Activated CD4-positive, alpha-beta T cell treated with anti-CD3 and anti-CD28 coated beads, Interleukin-2, amount 50 U/mL, for 24 hours (primary cell): ENCODE measurements at regions not wholly inside any gene's neighbourhood (a gene's known extent, or its start where the extent isn't known, plus 50 kb on each side); places are given as distances from the start of the nearest gene placed in this dataset.

Source experiments
- DNase-seq, 2 donors: peaks; one replicate each; pipeline ENCODE4 v3.0.0-alpha.2; 2020; ENCODE audit warnings: low read depth in 1 of 2, low spot score in 1 of 2

DNA sequence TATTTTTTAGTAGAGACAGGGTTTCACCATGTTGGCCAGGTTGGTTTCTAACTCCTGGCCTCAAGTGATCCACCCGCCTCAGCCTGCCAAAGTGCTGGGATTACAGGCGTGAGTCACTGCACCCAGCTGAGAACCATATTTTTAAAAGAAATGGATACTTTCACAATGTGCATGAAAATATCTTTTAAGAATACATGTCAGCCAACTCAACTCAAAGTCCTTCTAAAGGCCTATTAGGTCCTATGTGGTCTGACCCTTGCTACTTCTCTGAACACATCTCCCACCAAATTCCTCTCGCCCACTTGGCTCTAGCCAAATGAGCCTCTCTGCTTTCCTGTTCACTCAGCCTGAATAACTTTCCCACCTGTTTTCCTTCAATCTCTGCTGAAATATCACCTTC, 119.6 kb downstream of the MTX2 start:
- no peak for DNase-seq

DNA sequence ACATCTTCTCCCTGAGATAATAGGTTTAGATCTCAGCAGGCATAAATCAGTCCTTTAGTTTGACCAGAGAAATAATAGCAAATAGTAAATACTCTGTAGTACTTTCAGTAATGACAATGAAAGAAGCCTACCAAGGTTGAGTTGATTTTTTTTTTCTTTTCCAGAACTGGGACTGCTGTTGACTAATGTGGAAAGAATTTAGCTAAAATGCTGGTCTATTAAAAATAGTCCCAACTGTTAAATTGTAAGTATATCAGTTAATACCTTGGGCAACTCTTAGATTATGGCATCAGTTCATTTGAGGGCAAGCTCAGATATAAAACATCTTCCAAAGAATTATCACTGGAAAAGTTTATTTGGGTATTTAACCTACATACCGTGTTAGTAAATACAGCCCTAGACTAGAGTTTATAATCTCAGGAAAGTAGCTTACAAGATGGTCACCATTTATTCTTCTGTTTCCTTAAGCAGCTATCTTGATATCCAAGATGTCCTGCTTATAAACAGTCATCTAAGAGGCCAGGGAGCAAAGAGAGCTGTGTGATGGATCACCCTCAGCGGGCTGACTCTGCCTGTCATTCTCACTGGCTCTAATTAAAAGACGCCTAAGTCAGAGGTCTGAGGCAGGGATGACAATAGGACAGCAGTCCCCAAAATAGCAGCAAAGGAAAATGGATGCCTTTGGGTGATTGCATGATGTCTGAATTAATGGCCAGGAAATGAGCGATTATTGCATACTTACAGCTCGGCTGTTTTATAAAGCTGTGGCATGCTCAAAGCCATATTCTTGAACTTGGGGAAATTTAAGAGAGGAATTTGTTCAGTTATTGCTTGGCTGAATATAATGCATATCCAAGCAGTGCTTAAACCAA, 121.3 kb downstream of the MTX2 start:
- DNase-seq: no peak

DNA sequence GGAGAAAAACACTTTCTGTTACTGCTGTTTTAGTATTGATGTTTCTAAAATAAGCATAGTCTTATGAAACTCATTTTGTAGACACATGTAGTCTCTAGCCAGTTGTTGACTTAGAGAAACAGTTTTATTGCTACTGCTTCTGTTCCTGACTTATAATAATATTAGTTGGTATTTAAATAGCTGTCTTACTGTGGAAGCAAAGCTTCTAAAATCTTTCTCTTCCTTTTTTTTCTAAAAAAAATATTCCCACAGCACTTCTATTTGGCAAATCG, 121.8 kb downstream of the MTX2 start:
- no peak for DNase-seq

DNA sequence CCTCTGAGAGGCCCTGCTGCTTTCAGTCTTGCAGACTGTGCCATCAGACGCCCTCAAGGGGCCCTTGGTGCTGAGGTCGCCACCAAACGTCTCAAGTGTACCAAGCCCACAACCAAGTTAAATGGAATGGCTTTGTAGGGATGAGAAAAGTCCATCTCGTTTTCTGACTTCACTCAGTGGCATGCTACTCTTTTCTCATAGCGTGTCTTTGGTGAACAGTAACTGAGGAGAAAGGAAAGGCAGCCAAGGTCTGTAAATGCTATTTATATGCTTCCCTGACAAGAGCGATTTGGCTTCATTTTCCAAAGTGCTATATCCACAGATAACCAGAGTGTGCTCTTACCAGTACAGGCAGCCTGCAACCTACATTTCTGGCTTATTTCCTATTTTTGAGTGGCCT, 123.0 kb downstream of the MTX2 start:
- no peak for DNase-seq

DNA sequence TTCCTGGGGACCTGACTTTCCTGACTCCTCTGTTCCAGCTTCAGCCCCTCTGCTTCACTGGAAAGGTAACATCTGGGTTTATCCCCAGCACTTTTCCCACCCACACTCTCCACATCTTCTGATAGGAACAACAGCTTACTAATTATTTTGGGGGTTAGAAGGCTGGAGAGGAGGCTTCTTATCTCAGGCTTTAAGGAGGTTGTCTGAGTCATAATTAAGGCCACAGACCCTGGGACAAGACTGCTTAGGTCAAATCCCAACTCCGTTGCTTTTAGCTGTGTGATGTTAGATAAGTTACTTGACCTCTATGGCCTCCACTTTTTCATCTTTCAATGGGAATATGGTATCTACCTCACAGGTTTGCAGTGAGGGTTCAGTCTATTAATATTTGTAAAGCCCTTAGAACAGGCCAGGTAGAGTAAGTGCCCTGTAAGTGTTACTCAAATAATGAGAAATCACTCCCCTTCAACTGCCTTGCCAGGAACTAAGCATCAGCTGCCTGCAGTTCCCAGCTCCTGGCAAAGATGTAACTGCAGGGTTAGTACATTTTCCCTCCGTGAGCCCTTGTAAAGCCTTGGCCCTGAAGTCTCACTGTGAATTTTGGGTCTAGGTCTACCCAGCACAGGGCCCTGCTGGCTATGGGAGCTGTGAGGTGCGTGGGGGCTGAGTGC, 123.6 kb downstream of the MTX2 start:
- DNase-seq: no peak

DNA sequence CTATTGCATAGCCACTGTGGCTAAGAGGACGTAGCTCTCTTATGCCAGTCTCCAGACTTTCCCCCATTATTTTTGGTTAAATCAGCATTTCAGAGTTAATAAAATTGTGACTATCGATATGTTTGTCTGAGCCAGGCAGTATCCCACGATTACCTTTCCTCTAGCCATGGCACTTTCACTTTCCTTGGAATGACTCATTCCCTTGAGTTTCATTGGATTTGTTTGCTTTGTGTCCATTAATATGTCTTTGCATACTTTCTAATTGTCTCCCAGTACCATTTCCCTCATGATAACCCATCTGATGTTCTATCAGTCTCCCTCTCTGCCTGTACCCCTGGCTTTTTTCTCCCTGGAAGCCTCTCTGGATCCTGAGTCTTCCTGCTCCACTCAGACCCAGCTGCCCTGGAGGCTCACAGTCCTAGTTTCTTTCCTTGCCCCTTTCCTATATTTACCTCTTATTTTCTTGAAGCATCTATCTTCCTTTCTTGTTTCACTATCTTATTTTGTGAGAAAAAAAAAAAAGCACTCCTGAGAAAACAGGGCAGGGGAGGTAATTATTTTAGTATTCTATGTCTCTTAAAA, 126.1 kb downstream of the MTX2 start:
- DNase-seq: no peak

DNA sequence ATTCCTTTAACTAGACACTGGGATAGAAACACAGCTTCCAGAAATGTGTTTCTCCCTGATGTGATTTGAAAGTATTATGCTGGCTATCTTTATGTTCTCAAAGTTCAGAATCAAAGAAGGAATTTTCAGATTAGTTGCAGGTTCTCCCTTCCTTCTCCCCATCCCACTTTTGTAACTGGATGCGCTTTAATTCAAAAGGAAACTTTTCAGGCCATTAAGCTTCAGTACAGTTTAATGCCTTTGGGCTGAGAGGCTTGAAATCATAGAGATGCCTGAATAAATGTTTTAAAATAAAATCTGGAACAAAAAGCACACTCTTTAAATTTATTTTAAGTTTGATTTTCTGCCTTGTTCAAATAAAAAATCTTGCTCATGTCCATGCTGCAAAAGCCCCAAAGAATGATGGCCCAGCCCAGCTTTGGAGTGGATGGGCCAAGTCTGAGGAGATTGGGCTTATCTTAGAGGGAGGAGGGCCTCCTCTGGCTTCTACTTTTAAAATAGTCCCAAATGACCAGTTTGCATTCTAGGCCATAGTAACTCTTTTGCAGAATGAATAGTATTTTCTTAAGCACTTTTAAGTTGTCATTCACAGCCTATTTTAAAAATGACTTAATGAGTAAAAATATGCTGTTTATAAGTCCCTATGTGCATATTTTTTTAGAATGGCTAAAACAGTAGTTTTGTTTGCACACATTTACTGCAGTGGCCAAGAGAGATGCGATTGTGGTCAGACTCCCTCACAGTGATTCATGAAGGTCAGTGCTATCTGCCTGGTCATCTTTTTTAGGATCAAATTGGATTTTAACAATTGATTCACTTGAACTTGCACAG, 129.2 kb downstream of the MTX2 start:
- DNase-seq: no peak

DNA sequence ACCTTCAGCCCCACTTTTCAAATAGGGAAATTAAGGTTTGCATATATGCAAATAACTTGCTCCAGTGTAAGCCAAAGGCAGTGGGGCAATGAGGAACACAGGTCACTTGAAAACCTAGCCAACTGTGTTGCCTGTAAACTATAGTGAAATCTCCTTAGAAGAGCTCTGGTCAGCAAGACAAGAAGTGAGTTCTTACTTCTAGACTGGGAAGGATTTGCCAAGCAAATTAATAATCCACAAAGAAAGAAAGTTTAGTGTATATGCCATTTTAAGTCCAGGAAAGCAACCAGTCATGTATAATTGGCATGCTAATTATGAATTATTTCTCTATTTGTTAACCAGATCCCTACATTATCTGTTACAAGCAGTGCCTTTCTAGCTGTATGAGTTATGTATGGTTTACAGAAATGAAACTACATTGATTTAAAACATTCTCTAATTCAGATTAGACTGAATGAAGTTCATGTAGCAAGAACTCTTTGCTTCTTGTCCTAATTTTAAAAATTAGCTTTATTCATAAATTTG, 129.9 kb downstream of the MTX2 start:
- DNase-seq: no peak

DNA sequence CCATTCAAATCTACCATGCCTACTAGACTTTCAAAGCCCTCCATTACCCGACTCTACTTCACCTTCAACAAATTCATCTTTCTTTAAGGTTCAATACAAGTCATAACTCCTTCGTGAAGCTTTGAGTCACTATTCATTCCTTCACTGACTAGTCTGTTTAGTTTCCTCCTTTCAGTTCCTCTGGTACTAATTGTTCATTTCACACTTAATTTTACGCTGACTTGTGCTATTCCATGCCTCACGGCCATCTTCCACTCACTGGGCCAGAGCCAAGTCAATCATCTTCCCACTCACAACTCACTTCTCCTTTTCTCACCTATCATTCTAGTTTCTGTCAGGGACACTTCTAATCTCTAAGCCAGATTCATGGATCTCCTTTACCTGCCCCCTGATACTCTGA, 136.2 kb downstream of the MTX2 start:
- DNase-seq: no peak

DNA sequence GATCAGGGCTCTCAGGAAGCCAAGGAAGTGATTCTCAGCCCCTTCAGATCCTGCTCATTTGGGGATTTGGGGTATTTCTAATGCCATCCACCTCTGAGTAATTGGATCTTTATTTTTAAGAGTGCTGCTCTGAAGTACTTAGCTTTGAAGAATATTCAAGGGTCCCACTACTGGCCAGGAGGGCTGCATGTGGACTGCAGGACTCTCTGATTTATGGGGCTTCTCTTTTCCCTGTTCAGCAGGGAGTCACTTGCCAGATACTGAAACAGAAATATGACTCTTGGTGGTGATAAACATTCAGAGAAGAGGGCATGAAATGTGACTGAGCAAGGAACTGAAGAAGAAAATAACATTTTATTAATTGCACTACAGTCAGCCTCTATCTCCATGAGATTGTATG, 138.5 kb downstream of the MTX2 start:
- no peak for DNase-seq

DNA sequence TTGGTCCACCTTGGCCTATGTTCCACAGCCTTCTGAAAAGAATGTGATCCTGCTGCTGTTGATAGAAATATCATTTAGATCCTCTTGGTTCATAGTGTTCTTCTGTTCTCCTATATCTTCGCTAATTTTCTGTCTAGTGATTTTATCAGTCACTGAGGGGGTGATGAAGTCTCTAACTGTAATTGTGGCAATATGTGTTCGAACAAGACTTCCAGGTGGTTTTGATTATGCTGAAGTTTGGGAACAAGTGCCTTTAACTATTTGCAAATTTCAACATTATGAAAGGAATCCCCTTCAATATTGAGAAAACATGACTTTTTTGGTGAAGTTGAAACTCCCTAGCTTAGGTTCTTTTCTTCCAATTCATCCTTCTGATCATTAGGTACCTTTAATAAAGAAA, 140.4 kb downstream of the MTX2 start:
- DNase-seq: no peak

DNA sequence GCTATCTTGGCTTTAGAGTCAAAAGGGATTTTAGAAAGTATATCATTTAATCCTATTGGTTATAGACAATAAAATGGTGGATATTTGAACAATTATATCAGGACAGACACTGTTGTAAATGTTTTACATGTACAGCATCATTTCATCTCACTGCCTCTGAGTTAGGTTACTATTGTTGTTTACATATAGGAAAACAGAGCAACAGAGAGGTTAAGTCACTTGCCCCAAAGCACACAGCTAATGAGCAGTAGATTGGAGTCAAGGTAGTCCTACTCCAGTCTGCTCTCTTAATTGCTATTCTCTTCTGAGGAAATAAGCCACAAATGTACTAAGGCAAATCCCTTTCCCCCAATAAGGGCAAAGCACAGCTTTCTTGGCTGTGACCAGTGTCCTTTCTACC, 142.9 kb downstream of the MTX2 start:
- DNase-seq: no peak

DNA sequence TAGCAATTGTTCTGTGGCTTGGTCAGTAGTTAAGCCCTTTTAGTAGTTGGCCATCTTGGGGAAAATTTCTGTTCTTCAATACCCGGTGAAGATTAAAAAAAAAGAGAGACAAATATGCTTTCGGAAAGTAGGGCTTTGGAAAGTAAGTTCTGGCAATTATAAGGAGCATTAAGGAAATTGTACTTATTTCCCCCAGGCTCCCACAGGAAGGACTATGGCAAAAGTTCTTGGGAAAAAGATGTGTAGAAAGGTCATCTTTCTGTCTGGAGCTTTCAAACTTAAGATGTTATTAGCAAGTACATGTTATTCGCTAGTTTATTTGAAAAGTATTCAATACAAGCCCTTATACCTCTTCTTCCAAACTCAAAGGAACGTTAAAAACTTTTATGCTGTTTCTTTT, 144.5 kb downstream of the MTX2 start:
- DNase-seq: no peak

DNA sequence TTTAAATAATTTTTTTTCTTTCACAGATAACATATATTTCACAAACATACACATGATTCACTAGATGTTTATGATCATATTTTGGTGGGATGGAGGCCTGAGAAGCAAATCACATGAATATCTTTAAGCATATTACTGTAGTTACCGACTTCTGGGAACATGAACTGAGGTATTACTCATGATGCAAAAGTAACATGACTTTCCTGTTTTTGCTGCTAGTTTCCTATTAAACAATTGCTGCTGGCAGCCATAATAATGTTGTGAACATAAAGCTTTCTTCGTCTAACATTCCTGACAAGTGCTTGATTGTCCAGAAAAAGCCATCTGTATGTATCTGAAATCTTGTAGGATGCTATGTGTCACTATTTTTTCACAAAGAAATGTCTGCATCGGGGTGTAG, 145.4 kb downstream of the MTX2 start:
- DNase-seq: no peak

DNA sequence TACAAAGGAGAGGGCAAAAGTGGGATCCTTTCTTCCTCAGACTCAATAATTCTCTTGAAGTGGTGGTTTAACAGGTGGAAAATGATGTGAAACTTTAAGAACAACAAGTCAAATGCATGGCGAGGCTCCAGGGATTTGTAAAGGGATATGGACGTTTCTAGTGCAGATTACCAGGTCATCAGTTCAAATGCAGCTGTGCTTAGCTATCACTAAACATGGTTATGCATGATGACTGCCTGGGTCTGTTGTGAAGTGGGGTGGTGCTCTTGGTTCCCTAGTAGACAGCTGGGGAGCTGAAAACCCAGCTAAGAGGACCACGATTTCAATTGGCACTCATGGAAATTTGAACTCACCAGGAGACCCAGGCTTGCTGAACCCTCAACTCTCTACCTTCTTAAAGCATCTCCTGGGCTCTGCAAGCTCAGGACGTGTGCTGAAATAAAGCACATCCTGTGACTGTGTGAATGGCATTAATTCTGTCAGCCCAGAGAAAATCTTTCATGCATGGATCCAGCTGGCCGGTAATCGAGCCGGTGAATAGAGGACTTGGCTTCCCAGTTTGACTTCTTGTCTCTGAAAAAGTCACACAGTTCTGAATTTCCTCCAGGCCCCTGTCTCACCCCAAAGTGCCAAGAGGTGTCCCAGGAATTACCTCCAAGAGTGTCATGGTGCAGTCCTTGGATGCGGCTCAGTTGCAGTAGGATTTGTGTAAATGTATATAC, 146.1 kb downstream of the MTX2 start:
- DNase-seq: no peak

DNA sequence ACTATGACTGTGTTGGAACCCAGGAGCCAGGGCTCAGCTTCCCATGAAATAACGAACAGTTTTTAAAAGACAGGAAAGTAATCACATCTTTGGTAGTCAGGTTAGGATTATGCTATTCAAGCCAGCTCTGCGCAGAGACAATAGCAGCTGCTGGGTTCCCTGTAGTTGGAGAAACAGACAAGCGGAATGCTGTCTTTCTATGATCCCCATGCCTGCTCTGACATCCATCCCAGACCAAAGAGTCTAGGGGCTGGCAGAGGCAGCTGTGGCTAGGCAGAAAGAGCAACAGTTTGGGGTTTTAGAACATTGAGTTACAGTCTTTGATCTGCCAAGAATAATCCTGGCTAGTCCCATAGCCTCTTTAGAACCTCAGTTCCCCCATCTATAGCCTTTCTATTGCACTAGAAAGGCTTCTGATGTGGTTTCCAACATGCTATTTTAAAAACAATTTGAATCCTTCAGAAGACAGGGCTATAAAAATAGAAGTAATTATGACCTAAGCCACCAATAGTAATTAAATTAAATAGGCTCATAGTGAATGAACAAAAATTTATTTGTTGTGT, 146.8 kb downstream of the MTX2 start:
- no peak for DNase-seq

DNA sequence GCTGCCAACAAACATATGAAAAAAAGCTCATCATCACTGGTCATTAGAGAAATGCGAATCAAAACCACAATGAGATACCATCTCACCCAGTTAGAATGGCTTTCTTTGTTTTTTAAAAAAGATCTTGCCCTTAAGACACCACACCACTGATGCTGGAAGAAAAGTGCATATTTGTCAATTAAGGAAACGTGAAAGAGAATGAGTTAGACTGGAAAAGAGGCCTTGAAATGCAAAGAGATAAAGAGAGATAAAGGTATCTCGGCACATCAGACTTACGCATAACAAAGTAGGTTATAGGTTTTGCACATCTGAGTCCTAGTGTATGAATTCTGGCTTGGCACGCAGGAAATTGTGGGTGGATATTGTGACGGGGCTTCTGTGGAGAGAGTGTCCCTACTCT, 149.5 kb downstream of the MTX2 start:
- DNase-seq: no peak

DNA sequence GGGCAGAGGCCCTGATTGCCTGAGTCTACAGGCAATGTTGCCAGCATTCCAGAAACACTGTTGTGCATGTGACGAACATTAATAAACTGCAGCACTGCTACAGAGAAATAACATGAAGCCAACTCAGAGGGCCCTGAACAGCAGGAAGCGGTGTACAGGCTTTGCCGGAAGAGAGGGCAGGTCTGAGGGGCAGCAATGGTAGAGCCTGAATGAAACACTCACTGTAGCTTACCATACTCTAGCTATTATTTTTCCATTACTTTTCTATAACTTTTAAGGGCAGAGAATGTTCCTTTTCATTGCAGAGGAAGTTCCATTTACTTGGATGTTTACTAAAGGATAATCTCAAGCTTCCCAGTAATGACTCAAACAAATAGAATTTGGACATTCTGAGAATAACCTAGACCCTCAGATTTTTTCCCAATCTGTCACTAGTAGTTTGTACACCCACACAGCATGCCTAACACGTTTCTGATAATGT, 150.4 kb downstream of the MTX2 start:
- DNase-seq: no peak

DNA sequence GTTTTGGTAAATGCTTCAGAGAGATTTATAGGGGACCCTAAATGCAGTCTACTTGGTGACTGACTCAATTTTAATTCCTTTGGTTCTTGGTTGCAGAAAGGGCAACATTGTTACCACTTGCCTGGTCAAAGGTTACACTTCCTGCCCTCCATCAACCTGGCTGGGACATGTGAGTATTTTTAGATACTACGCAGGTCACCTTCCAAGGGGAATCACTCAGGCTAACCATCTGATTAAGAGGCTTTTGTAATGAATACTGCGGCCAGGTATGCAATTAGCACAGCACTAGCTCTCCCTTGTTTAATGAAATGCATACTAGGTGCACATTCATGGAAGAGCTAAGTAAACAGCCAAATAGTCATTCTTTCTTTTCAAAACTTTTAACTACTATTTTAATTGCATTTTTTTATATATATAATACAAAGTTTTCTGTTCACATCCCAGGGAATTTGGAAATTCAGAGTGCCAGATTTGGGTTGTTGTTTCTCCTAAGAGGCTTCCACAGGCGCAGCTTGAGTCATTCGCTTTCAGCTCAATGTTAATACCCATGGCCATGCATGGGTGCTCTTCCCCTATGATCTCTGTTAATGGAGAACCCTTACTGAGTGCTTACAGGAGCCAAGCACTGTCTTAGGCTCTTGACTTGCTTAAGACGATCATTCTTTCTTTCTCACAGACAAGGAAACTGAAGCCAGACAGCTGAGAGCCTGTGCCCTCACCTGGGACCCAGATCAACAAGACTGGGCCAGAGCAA, 152.2 kb downstream of the MTX2 start:
- DNase-seq: no peak

DNA sequence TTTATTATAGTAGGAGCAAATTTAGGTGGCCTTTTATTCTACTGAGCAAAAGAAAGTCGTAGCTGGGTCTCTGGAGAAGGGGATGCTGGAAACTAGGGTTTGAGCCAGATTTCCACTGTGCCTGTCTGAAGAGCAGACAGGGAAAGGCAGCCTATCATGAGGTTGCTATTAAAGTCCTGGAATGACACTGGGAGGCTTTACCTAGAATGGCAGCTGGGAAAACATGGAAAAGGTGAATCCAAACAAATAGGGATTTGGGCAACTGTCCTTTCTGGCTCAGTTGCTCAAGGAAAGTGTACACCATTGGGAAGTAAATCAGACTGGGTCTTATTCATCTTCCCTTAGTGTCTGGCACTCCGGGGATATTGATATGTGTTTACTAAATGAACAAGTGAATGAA, 154.6 kb downstream of the MTX2 start:
- DNase-seq: no peak
